ENCODE measurements at regions not wholly inside any gene's neighbourhood (a gene's known extent, or its start where the extent isn't known, plus 50 kb on each side); places are given as distances from the start of the nearest gene placed in this dataset.

DNA sequence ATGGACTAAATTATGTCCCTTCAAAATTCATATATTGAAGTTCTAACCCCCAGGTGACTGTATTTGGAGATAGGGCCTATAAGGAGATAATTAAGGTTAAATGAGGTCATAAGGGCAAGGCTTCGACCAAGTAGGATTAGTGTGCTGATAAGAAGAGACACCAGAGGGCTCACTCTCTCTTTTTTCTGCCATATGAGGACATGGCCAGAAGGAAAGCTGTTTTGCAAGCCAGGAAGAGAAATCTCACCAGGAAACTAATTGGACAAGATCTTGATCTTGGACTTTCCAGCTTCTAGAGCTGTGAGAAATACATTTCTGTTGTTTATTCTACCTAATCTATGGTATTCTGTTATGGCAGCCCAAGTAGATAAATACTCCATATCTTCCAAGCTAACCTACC lies 503.6 kb upstream of the NAALADL2 start:
- ATAC-seq: peak; percentile 69; the same call in 1 of the 2 replicates
- H3K4me1 ChIP-seq (ENCODE audit: control insufficient read depth, insufficient read depth, low read length): no peaks in the 10 kb centered on the region
- POLR2A ChIA-PET: no interaction called here
- H3K4me3 ChIP-seq (ENCODE audit: low read depth in 2 of 2, low read length in 2 of 2): no peak overlapping the region
- TF ChIP-seq, protein P1, sequence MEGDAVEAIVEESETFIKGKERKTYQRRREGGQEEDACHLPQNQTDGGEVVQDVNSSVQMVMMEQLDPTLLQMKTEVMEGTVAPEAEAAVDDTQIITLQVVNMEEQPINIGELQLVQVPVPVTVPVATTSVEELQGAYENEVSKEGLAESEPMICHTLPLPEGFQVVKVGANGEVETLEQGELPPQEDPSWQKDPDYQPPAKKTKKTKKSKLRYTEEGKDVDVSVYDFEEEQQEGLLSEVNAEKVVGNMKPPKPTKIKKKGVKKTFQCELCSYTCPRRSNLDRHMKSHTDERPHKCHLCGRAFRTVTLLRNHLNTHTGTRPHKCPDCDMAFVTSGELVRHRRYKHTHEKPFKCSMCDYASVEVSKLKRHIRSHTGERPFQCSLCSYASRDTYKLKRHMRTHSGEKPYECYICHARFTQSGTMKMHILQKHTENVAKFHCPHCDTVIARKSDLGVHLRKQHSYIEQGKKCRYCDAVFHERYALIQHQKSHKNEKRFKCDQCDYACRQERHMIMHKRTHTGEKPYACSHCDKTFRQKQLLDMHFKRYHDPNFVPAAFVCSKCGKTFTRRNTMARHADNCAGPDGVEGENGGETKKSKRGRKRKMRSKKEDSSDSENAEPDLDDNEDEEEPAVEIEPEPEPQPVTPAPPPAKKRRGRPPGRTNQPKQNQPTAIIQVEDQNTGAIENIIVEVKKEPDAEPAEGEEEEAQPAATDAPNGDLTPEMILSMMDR (IDR thresholded peaks at IDR 0.05): peak; percentile 59
- TF ChIP-seq, protein P2, sequence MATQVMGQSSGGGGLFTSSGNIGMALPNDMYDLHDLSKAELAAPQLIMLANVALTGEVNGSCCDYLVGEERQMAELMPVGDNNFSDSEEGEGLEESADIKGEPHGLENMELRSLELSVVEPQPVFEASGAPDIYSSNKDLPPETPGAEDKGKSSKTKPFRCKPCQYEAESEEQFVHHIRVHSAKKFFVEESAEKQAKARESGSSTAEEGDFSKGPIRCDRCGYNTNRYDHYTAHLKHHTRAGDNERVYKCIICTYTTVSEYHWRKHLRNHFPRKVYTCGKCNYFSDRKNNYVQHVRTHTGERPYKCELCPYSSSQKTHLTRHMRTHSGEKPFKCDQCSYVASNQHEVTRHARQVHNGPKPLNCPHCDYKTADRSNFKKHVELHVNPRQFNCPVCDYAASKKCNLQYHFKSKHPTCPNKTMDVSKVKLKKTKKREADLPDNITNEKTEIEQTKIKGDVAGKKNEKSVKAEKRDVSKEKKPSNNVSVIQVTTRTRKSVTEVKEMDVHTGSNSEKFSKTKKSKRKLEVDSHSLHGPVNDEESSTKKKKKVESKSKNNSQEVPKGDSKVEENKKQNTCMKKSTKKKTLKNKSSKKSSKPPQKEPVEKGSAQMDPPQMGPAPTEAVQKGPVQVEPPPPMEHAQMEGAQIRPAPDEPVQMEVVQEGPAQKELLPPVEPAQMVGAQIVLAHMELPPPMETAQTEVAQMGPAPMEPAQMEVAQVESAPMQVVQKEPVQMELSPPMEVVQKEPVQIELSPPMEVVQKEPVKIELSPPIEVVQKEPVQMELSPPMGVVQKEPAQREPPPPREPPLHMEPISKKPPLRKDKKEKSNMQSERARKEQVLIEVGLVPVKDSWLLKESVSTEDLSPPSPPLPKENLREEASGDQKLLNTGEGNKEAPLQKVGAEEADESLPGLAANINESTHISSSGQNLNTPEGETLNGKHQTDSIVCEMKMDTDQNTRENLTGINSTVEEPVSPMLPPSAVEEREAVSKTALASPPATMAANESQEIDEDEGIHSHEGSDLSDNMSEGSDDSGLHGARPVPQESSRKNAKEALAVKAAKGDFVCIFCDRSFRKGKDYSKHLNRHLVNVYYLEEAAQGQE (IDR thresholded peaks at IDR 0.05; ENCODE audit: insufficient read depth in 1 of 2, low read depth in 2 of 2, low read length in 1 of 2): no peak
- intact Hi-C loops (cut with micrococcal nuclease; ENCODE audit: unreplicated experiment) (no loop called here), in situ Hi-C loops (cut with HindIII; ENCODE audit: low pct_unique_long_range_greater_than_20kb, low sequenced_read_pairs) (no loop called here)
- CTCF ChIA-PET: no interaction called here
- DNase-seq (ENCODE audit: low read depth, low spot score): no peak
- H3K27ac ChIP-seq (ENCODE audit: low read length): no peak overlapping the region; the same call in 1 of the 2 replicates
- H3K9me3 ChIP-seq (ENCODE audit: control insufficient read depth, insufficient read depth, low read depth, low read length): no peaks in the 10 kb centered on the region
- no TSS peak for BruUV-seq (replicated peaks)
- no peaks in the 10 kb centered on the region for H3K36me3 ChIP-seq (ENCODE audit: control insufficient read depth, insufficient read depth, low read length)
- no peaks in the 10 kb centered on the region for H3K27me3 ChIP-seq (ENCODE audit: control insufficient read depth, insufficient read depth, low read length)

DNA sequence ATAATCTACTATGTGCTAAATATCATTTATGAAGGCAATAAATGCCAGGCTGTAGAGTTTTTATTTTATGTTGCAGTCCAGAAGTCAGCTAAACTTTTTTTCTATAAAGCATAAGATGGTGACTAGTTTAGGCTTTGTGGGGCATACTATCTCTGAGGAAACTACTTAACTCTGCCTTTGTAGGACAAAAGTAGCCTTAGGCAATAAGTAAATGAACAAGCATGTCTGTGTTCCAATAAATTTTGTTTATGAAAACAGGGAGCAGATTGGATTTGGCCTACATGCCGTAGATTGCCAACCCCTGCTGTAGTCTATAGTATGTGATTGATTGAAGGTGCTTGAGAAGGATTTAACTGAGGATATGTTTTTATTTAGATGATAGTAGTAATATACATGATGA lies 502.5 kb upstream of the NAALADL2 start:
- H3K27ac ChIP-seq (ENCODE audit: low read length): no peak overlapping the region

More for the DNA sequence above, 502.5 kb upstream of the NAALADL2 start:
- TF ChIP-seq SIN3A (IDR thresholded peaks at IDR 0.05; ENCODE audit: borderline replicate concordance, insufficient read depth, low read depth, low read length) (no peak), TCF7L2 (IDR thresholded peaks at IDR 0.05; ENCODE audit: low read depth, low read length) (no peak), POLR2AphosphoS5 (IDR thresholded peaks at IDR 0.05; ENCODE audit: low read depth, low read length) (no peak)
- TF ChIP-seq, protein P1 (IDR thresholded peaks at IDR 0.05): no peak
- TF ChIP-seq, protein P2 (IDR thresholded peaks at IDR 0.05; ENCODE audit: insufficient read depth in 1 of 2, low read depth in 2 of 2, low read length in 1 of 2): no peak
- ATAC-seq (no peak), DNase-seq (ENCODE audit: low read depth, low spot score) (no peak)
- CTCF ChIA-PET: no interaction called here
- no peaks in the 10 kb centered on the region for H3K36me3 ChIP-seq (ENCODE audit: control insufficient read depth, insufficient read depth, low read length)
- no peaks in the 10 kb centered on the region for H3K27me3 ChIP-seq (ENCODE audit: control insufficient read depth, insufficient read depth, low read length)
- H3K9me3 ChIP-seq (ENCODE audit: control insufficient read depth, insufficient read depth, low read depth, low read length): no peaks in the 10 kb centered on the region
- H3K4me1 ChIP-seq (ENCODE audit: control insufficient read depth, insufficient read depth, low read length): no peaks in the 10 kb centered on the region
- no TSS peak for BruUV-seq (replicated peaks)
- POLR2A ChIA-PET: no interaction called here
- intact Hi-C loops (cut with micrococcal nuclease; ENCODE audit: unreplicated experiment): no loop called here
- H3K4me3 ChIP-seq (ENCODE audit: low read depth in 2 of 2, low read length in 2 of 2): no peak overlapping the region
- in situ Hi-C loops (cut with HindIII; ENCODE audit: low pct_unique_long_range_greater_than_20kb, low sequenced_read_pairs): no loop called here
